GM18505 (cell line): ENCODE measurements at regions not wholly inside any gene's neighbourhood (a gene's known extent, or its start where the extent isn't known, plus 50 kb on each side); places are given as distances from the start of the nearest gene placed in this dataset.

Source experiments
- ATAC-seq: cut with Tn5 transposase; IDR thresholded peaks from one replicate; pipeline ENCODE4 v1.9.1; 2021; ENCODE audit not compliant: unreplicated experiment
- POLR2A ChIP-seq: IDR thresholded peaks from 4 replicates; pipeline ENCODE4 v1.6.1; 2011; ENCODE audit warnings: borderline replicate concordance; ENCODE audit not compliant: insufficient read depth, insufficient read length; ENCODE audit errors: extremely low read depth

DNA sequence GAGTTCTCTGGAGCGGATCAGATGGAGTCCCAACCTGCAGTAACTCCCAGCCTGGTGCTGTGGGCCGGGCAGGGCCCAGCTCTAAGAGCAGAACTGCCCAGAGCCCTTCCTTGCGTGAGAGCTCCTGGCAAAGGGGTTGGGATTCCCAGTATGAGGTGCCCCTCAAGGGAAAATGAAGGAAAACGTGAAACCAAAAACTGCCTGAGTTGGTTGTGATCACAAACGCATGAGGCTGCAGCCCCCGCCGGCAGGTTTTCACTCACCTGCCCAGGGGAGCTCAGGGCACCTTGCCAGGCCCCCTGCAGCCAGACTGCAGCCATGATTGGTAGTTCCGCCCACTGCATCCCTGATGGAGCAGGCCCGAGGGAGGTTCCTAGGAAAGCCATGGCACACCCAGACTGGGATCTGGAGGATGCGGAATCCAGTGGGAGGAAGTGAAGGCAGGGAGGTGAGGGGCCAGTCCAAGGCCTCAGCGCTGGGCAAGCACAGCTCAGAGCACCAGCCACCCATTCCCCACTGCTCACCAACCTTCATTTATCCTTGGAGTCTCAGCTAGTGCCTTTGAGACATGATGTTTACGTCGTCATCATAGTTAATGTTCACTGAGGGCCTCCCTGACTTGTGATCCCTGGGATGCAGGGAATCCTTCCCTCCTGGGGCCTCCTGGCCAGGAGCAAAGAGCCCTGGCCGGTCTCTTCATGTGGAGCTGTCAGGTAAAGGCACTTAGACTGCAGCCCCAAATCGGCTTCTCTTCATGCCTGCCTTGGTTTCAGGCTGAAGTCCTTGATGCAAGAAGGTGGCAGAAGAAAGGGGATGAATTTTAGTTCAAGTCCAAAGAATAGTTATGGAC, 103.2 kb downstream of the INHBB start:
- ATAC-seq = no peak
- no peak for TF ChIP-seq POLR2A

DNA sequence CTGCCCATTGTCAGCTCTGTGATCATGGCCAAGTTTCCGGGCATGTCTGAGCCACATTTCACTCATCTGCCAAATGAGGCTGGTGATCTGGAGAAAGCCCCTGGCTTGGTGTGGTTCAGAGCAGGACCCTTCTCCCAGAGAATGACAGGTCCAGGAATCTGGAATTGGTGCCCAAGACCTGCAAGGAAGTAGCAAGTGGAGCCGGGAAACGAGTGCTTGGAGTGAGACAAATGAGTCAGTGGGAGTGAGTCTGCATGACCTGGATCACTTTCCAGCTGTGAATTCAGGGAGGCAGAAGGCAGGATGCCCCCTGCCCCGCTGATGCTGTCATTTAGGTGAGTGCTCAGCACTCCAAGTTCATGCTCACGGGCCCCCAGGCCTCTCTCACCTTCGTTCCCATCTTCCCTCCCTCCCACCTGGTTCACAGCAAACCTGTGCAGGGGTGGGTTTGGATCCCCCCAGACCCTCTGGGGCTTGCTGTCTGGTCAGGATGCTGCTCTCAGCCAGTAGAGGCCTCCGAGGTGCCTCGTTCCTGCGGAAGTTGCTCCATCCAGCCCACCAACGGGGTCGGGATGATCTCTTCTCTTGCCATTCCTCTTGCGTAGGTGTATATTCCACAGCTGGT, 104.4 kb downstream of the INHBB start:
- TF ChIP-seq POLR2A = no peak
- ATAC-seq = no peak

DNA sequence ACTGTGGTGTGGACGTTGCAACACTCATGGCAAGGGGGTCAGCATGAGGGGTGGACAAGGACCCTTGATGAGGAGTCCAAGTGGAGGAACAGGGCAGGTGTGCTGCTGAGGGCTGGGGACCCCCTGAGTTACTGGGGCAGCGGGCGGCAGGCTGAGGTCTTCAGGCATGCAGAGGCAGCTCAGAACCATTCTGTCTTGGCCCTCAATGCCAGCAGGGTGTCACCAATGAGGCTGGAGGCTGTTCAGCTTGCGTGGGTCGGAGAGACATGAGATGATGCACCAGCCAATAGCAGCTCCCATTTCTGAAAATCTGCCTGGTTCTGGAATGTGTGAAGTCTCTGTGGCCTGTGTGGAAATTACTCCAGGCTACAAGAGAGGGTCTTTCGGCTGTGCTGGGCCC, 105.4 kb downstream of the INHBB start:
- ATAC-seq = no peak

DNA sequence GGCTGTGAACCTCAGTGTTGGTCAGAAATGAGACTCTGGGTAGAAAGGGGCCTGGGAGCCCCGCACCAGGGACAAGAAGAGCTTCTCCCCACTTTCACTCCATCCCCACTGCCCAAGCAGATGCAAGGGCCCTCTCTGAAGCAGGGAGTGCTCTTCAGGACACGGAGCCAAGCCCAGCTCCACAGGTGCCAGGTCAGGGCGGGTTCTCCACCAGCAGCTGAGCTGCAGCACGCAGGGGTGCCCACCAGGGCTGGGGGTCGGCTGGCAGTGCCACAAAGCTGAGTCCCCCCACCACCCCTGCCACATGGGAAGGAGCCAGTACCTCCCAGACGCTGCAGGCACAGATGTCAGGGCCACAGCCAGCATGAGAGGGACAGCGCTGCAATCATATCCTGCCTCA, 106.2 kb downstream of the INHBB start:
- no peak for TF ChIP-seq POLR2A
- ATAC-seq = no peak

More for the DNA sequence above, 105.4 kb downstream of the INHBB start:
- no peak for TF ChIP-seq POLR2A

DNA sequence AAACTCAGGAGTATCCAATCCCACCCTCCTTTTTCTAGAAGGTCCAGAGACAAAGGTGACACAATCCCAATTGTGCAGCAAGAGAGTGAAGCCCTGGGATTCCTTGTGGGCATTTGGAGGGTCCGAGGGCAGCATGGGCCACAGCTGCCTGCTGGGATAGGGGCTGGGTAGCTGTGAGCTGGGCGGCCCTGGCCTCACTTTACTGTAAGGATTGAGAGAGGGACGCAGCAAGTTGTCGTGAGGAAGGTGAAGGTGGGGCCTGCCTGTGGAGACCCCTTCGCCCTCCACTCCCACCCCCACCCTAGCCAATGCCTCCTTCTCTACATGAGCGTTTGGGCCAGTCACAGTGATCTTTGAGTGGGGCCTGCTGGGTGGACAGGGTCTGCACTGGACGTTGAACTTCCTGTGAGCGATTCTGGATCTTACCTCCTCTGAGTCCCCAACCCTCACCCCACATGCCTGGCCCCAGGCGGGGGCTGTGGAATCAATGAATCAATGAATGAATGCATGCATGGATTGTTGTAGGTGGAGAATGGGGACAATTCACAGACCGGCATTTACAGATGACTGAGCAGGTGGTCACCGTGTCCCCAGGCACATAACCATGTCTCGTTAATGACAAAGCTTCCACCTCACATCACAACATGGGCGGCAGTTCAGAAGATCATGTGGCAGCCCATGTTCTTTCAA, 107.2 kb downstream of the INHBB start:
- TF ChIP-seq POLR2A = no peak
- ATAC-seq = no peak

DNA sequence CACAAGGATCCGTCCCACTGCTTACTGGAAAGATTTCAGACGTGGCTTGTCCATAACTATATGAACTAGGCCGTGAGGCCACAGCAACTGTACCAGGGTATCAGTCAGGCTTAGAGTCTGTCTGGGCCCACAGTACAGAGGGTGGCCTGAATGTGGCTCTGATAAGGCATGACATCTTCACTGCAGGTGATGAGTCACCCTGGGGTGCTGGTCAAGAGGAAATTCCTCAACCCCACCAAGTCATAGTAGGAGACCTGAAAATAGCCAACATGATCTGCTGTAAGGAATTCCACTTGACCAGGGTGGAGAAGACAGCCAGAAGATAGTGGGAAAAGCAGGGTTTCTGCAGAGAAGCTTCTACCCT, 107.7 kb downstream of the INHBB start:
- ATAC-seq = no peak
- TF ChIP-seq POLR2A = no peak

DNA sequence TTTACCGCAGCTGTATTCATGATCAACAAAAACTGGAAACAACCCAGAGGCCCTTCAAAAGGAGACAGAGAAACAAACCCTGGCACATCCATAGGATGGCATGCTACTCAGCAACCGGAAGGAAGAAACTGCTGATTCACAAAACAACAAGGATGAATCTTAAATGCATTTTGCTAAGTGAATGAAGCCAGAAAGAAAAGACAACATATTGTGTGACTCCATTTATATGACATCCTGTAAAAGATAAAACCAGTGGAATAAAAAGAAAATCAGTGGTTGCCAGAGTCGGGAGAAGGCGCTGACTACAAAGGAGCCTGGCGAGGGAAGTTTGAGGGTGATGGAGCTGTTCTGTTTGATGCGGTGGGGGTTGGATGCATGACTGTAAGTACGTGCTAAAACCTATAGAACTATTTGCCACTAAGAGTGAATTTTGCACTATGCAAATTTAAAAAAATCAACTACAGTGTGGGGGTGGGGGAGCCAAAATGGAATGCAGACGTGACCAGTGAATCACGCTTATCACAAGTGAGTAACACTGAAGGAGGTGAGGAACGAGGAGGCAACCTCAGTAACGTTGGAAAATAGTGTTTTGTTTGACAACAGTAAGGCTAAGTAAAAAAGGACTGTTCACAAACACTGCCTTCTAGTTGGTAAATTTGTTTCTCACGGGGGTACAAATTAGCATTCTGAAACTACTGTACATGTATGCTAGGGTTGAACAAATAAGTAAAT, 108.9 kb downstream of the INHBB start:
- TF ChIP-seq POLR2A = no peak
- ATAC-seq = no peak

DNA sequence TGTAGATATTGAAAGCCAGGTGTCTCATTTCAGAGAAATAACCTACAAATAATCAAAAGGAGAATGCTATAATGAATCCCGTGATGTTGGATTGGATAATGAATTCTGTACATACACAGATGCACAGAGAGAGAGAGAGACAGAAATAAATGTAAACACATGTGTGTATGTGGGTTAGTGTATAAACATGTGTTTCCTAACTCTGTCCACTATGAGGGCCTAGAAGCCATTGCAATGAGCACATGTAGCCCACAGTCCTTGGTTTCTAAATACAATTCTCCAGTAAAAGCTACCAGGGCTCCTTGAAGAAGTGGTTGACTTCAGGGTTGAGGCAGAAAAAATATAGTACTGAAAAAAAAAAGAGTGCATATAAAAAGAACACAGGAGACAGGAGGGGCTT, 109.5 kb downstream of the INHBB start:
- ATAC-seq = no peak
- no peak for TF ChIP-seq POLR2A

DNA sequence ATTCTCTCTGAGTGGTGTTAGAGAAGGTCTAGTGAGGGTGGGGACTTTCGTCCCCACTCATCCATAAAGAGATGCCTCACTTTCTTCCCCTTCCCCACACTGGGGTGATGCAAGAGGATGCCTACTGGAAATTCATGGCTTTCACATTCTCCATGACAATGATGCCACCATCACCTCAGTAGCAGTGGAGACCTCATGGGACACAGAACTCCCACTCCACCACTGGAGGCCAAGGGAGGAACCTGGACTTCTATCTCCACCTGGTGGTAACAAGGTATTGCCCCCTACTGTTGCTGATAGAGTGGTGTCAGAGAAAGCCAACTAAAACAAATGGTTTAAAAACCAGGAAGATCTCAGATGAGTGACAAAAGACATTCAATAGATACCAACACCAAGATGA, 110.9 kb downstream of the INHBB start:
- no peak for TF ChIP-seq POLR2A
- no peak for ATAC-seq

DNA sequence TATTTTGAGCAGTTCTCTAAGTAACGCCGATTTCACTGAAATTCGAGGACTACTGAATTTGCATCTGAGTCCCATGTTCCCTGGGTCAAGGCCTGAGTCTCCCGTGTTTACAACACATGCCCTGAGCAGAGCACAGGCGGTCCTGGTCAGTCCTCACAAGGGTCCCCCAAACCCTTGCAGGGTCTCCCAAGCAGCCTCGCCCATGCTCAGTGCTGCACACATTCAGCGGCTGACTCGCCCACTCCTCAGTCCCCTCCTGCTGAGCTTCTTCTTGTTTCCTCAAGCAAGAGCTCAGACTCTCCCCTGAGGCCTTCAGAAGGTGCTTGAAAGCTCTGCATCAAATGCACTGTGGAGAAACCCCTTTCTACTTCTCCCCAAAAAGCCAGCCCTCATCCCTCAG, 114.6 kb downstream of the INHBB start:
- no peak for ATAC-seq
- no peak for TF ChIP-seq POLR2A

DNA sequence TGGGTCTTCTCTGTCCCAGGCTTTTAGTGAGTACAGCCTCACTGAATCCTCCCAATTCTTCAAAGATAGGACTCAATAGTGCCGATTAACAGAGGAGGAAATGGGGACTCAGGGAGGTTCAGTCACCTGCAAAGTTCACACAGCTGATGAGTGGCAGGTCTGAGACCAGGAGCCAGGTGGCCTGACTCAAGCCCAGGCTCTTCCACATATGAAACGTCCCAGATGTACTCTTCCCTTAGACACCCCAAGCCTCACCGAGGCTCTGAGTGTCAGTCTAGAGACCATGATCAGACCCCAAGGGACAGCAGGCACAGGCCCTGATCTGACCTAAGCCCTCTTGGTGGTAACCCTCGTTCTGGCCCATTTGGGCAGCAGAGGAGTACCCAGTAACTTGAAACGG, 115.2 kb downstream of the INHBB start:
- no peak for ATAC-seq
- no peak for TF ChIP-seq POLR2A

DNA sequence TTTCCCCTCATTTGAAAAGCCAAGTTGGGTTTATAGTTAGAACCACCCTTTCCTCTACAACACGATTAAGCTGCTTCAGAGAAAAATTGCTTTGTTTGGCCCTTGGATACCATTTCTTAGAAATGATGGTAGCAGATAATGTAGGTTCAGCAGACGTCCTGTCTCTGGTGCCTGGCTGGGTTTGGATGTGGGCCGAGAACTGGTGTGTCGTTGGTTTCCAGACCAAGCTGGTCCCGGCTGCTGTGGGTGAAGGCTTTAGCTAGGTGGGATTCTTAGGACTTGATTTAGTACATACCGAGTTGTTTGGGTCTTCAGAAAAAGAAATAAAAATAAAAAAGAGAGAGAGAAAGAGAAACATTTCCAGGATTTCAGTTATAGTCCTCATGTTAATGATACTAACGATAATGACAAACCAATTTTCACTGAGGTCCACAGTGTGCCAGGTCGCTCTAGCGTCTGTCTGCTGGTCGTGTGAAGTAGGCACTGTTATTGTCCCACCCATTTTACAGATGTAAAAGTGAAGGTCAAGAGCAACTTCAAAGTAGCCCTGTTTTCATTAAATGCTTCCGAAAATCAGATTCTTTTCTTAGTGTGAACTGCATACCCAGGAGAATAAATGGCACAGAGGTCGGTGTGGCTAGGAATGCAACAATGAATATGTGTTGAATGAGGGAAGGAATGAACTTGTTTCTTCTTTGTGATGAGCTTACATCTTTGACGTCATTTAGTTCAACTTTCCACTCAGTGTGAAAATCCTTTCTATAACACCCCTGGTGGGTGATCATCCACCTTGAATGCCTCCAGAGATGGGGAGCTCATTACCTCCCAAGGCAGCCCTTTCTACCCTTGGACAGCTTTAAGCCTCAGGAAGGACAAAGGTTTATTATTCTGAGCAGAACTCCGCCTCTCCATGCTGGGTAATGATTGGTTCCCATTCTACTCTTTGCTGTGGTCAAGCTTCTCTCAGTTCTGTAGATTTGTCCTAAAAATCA, 115.9 kb downstream of the INHBB start:
- TF ChIP-seq POLR2A = no peak
- no peak for ATAC-seq
